GM18499 (cell line): ENCODE measurements at regions not wholly inside any gene's neighbourhood (a gene's known extent, or its start where the extent isn't known, plus 50 kb on each side); places are given as distances from the start of the nearest gene placed in this dataset.
"Not testable (repeated sequence)": the region's sequence is repeated elsewhere in the genome, so short reads cannot be mapped to it uniquely, and the experiment has no call there.

ENCODE experiments used
- ATAC-seq: cut with Tn5 transposase; IDR thresholded peaks from one replicate; pipeline ENCODE4 v1.9.1; 2021; ENCODE audit warnings: moderate number of reproducible peaks; ENCODE audit not compliant: insufficient read depth, unreplicated experiment

DNA sequence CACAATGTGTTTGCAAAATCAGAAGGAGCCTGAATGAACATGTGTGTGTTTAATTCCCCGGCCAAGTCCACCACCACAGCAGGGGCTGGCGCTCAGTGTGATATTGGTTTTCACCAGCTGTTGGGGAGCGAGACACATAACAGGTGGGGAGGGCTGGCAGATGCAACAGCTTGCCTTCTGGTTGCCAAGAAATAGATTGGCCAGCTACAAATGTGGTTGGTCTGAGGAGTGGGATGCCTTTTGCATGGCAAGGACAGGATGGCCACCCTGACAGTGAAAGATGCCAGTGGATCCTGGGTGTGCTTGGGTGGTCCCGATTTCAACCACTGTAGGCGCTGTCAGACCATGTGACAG lies 292.5 kb upstream of the FZD8 start:
- ATAC-seq = no peak

DNA sequence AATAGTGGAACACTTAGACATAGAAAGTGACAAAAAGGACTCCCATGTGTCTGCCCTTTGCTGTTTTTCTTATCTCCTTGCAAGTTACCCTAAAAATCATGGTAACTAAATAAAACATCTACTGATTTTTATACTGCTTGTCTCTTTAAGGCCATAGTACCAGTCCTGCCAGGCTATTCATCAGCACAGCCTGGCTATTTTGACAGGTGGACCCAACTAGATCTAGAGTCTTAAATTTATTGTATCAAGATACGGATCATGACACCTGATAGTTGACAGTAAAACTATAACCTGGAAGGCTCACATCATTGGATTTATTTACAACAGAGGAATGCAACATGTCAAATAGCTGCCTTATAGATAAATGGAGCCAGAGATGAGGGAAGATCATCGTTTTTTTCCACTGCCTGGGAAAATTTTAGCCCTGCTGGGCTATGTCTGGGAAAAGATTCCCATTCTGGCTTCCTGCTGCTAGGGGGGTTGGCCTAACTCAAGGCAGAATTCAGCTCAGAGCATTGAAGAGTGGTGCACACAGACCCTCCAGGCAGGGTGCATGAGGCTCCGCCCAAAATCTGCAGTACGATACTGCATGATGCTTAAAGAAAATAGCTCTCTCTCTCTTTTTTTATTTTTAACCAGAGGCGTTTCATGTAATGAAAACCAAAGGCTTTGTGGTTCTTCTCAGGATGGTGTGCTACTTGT lies 292.0 kb upstream of the FZD8 start:
- ATAC-seq = no peak

DNA sequence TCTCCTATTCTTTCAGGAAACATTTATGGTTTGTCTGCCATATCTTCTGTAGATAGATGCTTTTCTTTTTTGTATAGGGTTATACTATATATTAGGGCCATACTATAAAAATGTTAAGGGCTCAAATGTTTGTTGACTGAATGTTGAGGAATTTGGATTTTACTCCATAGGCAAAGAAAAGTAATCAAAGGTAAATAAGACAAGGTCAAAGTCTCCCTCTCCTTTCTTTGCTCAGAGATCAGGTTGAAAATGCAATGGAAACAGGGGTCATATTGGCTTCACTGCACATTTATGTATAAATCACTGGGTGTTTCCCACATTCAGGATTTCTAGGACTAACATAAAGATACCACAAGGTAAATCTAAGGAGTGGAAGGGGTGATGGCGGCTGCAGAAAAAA lies 291.4 kb upstream of the FZD8 start:
- no peak for ATAC-seq

DNA sequence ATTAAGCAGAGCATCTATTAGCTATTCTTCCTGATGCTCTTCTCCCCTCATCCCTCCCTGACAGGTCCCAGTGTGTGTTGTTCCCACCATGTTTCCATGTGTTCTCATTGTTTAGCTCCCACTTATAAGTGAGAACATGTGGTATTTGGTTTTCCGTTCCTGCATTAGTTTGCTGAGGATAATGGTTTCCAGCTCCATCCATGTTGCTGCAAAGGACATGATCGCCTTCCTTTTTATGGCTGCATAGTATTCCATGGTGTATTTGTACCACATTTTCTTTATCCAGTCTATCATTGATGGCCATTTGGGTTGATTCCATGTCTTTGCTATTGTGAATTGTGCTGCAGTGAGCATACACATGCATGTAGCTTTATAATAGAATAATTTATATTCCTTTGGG lies 287.9 kb upstream of the FZD8 start:
- not testable (repeated sequence) for ATAC-seq

DNA sequence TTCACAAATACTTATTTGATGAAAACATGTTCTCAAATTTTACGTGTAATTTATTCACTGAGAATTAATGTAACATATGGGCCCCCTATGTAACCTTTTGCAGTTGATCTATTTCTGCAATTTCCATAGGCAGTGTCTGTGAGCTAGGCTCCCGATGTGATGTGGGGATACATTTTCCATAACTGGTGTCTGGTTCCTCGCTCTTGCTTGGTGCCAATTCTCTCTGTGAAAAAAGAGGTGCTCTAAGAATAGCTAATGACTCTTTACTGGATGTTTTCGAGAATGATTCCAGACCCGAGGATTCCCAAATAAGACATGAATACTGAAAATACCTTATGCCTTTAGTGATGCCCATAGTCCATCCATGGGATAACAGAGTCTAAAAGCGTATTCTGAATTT lies 286.7 kb upstream of the FZD8 start:
- ATAC-seq = no peak

DNA sequence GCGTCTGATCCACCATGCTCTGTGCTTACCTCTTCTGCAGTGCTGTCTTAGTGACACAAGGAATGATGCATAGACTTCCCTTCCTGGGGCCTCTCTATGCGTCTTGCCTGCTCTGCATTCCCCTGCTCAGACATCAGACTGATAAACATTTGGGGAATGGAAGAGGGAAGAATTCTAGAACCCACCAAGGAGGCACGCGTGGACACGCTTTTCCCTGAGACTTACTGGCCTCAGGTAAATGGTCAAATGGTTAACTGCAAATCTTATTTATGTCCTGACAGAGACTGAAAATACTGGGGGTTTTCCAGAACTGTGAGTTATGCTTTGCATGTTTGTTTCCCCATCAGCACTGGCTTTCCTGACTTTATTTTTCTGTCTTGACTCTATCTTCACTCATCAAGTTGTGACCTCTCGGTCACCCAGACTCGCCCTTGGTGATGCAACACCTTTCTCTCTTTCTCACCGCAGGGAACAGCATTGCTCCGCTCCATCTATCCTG lies 285.9 kb upstream of the FZD8 start:
- no peak for ATAC-seq

DNA sequence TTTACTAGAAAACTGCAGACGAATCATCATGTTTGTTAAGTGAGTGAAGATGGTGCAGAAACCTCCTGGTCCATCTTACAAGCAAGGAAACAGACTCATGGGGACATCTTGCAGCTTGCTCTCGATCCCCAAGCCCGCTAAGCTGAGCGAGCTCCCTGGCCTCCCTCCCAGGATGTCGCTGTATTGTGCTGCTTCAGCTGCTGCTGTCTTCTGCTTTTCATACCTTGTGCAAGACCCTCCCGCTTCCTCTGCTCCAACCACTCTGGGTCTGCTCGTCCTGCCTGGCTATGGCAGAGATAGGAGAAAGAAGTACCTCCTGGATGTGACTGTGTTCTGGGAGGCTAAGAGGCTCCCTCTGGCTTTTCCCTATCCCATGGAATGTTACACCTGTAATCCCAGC lies 285.2 kb upstream of the FZD8 start:
- no peak for ATAC-seq

DNA sequence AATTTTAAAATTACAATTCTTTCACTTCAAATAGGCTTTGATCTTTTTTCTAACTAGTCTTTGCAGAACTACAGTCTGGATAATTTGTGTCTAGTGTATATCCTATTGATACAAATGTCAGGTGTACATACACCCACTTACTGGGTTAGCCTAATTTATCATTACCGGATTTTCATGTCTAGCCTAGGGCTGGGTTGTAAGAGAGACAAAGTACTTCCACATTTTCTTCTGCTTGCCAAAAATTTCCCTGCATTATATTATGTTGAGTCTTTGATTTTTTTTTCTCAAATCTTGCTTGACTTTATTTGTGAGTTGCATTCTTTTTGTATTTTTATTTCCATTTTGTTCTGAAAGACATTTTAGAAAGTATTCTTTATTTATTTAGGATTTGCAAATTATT lies 284.8 kb upstream of the FZD8 start:
- ATAC-seq = no peak

DNA sequence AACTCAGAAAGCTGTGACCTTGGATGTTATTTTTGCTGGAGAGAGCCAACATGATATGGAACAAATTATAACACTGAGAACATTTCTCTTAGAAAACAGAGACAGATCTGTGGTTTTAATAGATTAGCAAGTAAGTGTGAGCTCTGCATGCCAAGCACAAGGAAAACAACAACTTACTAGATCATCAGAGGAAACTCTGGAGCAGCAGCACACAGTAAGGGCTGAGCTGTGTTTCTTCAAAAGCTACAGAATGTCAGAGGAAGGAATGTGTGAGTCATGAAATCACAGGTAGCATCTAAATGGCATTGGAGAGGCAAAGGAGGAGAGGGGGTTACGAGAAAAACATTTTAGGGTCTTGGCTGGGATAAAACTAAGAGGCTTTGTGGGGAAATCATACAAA lies 283.4 kb upstream of the FZD8 start:
- no peak for ATAC-seq

DNA sequence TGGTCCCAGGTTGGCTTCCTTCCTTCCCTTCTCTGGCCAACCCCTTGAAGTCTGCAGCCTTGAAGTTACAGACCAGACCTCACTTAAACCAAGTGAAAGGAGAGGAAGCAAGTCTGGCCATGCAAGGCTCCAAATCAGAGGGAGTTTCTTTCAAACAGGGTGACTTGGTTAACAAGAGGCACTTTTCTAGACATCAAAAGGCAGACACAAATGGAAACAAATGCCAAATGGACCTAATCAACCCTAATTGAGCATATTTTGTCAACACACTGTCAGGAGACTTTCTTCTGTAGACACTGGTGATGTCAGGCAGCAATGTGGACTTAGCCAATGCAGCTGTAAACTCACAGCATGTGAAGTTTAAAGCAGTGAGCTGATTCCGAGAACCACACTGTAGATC lies 282.7 kb upstream of the FZD8 start:
- ATAC-seq = no peak

DNA sequence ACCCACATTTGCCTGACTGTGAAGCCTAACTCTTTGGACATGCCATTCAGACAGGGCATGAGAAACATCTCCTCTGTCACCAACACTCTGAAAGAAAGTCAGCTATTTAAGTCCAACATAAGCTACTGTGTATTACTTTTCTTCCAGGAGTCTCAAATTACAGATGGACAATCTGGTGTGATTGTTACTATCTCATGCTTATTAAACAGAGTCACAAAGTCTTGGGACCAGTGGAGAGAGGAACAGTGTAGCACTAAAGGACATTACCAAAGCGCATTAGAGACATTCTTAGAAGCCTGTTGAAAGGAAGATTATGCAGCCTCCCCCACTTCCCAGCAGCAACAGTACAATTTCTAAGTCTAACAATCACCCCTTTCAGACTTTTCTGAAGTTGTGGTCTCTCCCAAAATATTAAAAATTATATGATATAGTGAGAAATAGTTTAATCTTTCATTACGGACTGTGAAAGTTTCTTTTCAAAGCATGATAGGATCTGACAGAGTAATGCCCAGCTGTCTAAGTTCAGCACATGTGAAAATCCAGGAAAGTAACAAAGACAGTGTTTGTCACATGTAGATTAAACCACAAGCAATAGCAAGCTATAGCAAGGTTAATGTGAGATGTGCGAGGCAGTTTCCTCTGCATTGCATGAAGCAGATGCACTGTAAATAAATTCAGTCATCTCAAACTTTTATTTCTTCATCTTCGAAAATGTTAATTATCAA lies 280.9 kb upstream of the FZD8 start:
- no peak for ATAC-seq

DNA sequence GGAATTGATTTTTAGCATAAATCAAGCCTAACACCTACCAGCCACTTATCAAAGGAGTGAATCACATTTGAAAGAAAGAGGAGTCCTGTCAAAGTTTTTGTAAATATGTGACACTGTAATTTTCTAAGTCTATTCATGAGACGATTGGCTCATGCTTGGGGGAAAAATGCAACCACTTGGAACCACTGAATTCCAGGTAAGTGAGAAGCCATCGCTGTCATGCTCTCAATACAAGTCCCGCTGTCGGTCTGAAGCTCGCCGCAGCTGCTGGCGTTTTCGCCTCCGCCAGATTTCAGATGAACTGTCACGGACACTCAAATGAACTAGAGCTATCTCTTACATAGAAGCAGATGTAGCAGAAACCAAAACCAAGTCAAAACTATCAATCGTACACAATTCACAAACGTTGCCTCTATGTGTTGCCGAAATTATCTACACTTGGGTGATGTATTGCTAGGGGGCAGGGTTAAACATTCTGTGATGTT lies 279.8 kb upstream of the FZD8 start:
- no peak for ATAC-seq

DNA sequence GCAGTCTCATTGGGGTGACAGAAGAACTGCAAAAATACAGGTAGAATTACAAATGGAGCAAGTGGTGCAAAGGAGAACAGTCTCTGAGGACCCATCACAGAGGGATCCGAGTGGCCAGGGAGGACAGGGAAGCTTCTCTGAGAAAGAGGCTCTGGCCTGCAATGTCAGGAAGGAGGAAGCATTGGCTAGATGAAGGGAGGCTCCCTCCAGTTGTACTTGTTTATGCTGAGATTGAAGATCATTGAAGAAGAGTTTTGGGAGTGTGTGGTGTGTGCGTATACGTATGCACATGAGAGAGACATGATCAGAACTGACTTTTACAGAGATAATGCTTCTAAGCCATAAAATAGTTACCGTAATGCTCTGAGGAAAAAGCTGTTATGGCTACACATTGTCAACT lies 274.7 kb upstream of the FZD8 start:
- no peak for ATAC-seq

DNA sequence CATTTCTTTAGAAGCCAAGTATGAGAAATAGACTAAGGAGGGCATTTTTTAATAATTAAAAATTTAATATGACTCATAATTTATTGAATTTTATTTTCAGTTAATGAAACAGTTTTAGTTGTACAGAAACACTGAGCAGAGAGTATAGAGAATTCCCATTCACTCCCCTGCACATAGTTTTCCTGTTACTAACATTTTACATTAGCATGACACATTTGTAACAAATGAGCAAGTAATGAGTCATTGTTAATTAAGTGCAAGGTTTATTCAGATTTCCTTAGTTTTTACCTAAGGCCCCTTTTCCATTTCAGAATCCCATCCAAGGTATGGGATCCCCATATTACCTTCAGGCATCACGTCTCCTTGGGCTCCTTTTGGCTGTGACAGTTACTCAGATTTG lies 271.5 kb upstream of the FZD8 start:
- no peak for ATAC-seq

DNA sequence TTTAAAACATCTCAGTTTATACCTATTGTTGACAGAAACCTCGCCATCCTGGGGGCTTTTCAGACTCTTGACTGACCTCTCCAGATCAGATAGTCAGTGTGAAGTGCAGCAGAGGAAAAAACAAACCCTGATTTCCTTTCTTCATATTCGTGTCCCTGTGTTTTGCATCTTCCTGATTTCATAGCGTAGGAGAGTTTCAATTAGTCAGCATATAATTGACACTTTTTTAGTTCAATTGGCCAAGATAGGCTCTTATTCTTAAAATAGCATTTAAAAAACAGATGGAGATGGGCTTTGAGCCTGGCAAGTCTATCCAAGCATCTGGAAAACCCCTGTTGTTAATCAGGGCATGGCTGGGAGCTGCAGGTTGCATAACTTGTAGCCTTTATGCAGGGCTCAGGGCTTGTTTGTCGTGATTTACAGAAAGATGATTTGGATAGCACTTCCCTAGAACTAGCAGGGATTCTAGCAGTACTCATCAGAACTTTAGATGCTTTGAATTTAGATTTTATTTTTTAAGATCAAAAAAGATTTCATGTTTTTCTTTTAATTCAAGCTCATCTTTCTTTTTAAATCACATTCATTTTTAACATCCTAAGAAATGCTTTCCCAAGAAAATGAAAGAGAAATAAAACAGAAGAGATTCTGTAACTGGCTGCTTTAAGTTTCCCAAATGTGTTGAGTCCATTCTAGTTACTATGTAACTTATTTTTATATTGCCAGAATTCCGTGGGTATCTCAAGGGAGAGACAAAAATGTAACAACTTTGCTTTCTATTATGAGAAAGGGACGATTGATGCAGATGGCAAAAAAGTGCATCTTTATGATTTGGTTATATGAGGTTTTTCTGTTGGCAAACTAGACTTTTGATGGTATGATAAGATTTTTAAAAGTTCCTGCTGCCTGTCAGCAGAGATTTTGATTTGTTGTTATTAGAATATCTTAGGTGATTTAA lies 270.8 kb upstream of the FZD8 start:
- ATAC-seq = no peak

DNA sequence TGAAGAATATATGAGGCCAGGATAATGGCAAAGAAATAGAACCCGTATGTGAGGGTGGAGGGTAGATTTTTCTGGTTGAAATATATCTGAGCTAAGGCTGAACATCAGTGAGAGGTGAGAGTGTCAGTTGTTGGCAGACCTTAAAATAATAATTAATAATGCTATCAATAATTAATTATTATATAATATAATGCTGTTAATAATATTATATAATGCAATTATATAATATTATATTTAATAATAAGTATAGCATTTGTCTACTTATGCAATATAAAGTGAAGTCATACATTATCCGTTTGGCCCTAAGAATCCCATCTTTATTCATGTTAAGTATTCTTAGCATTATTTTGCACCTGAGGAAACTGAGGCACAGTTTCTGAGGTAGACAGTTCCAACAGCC lies 269.9 kb upstream of the FZD8 start:
- no peak for ATAC-seq

DNA sequence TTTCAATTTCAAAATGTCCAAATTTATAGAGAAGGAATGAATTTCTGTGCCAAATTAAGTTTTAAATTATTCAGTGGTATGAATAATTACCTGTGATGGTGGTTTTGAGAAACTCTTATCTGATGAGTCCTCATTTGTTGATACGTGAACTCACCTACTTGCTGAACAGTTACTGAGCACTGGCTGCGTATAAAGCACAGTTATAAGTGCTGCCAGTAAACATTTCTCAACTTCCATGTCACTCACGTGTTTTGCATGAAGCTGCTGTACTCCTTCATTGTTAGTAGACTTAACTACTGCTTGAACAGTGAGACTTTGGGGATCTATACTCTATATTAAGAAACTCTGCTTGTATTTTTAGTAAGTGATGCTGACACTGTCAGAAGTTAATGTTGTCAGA lies 269.1 kb upstream of the FZD8 start:
- ATAC-seq = no peak

DNA sequence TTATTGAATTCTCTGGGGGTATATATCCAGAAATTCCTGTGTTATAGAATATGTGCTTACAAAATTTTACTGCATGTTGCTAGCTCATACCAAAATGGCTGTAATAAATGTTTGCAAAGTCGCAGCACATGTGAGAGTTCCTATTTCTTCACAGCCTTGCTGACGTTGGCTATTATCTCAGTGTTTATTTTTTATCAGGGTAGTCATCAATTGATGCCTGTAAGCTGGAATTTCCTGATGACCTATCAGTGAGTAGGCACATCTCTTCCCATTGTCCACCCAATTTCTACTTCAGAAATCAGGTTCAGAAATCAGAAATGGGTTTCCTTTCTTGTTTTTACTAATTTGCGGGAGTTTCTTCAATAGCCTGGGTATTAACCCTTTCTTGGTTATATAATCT lies 268.1 kb upstream of the FZD8 start:
- no peak for ATAC-seq

DNA sequence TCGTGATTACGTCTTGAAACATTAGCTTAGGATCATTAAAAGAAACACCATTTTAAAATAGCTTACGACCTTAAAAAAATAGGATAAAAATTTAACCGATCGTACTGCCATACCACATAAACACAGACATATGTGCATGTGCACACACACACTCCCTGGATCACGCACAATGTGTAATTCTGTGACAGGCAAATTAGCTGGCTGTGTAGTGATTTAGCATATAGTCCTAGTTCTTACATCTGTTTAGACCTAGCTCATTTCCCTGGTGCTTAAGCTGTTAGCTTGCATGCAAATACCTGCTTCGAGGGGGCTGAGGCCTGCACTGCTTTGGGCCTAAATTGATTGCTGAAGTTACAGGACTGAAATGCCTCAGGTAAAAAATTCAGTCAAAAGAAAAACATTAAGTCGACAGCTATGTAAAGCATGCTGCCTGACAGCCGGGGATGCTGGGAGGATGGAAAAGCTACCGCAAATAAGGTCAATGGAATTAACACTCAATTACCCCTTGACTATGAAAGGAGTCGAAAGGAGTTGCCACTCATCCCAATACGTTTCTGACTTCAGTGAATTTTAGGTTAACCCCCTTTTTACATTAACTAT lies 267.1 kb upstream of the FZD8 start:
- no peak for ATAC-seq

DNA sequence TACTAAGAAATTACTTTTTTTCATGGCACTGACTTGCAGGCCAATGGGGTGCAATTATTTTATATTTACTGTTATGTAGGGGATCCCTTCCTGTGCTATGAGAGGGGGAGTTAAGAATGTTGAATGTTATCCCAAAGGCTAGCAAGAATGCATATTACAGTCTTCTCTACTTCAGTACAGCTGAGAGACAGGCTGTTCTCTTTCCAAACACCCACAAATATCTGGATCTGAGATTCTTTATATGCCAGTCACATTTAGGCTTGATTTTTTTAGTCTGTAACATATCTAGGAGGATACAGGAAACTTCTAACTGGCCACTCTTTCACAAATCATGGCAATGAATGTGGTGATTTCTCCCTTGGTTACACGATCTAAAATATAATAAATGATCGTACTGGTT lies 266.4 kb upstream of the FZD8 start:
- ATAC-seq = no peak

DNA sequence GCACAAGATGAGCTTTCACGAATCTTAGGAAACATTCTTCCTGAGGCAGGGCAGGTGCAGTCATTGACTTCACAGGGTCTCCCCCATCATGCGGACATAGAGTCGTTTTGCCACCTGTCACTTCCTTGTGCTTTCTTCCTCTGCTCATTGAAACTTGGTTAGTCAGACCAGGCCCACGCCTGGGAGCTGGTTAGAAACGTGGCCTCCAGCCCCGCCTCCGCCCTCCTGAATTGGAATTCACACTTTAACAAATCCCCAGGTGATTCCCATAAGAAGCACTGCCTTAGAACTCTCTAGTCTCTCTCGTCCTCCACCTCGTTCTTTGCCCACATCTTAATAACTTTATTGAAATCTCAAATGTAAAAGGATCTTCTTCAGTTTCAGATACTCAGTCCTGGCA lies 265.5 kb upstream of the FZD8 start:
- no peak for ATAC-seq
